HG03045 (cell line): ENCODE measurements at regions not wholly inside any gene's neighbourhood (a gene's known extent, or its start where the extent isn't known, plus 50 kb on each side); places are given as distances from the start of the nearest gene placed in this dataset.
"Not testable (repeated sequence)": the region's sequence is repeated elsewhere in the genome, so short reads cannot be mapped to it uniquely, and the experiment has no call there.

Source experiments
- ATAC-seq: cut with Tn5 transposase; IDR thresholded peaks from one replicate; pipeline ENCODE4 v1.9.1; 2021; ENCODE audit warnings: mild to moderate bottlenecking, moderate library complexity; ENCODE audit not compliant: unreplicated experiment

- ATAC-seq = no peak
Measured at GRCh38 chr4:184335520-184335919, 117.8 kb upstream of the ENPP6 start.

GRCh38 chr4:184333446-184333845 is 115.8 kb upstream of the ENPP6 start:
- not testable (repeated sequence) for ATAC-seq

GRCh38 chr4:184331268-184331995 is 113.8 kb upstream of the ENPP6 start:
- no peak for ATAC-seq

GRCh38 chr4:184330517-184331094 is 112.9 kb upstream of the ENPP6 start:
- not testable (repeated sequence) for ATAC-seq

- ATAC-seq = peak; percentile 63
Measured at GRCh38 chr4:184329659-184330400, 112.2 kb upstream of the ENPP6 start.

GRCh38 chr4:184329235-184329634 is 111.6 kb upstream of the ENPP6 start:
- no peak for ATAC-seq

- peak; percentile 79 for ATAC-seq
Measured at GRCh38 chr4:184328022-184328736, 110.5 kb upstream of the ENPP6 start.

- ATAC-seq = no peak
Measured at GRCh38 chr4:184324939-184325477, 107.3 kb upstream of the ENPP6 start.

GRCh38 chr4:184322328-184323025 is 104.8 kb upstream of the ENPP6 start:
- no peak for ATAC-seq

- no peak for ATAC-seq
Measured at GRCh38 chr4:184320631-184321030, 103.0 kb upstream of the ENPP6 start.

- no peak for ATAC-seq
Measured at GRCh38 chr4:184318852-184319251, 101.2 kb upstream of the ENPP6 start.

- ATAC-seq = no peak
Measured at GRCh38 chr4:184317234-184317918, 99.7 kb upstream of the ENPP6 start.

GRCh38 chr4:184316821-184317220 is 99.1 kb upstream of the ENPP6 start:
- no peak for ATAC-seq

- no peak for ATAC-seq
Measured at GRCh38 chr4:184315675-184316359, 98.1 kb upstream of the ENPP6 start.

- ATAC-seq = peak; percentile 64
Measured at GRCh38 chr4:184313702-184314659, 96.3 kb upstream of the ENPP6 start.

- no peak for ATAC-seq
Measured at GRCh38 chr4:184313058-184313581, 95.4 kb upstream of the ENPP6 start.

GRCh38 chr4:184312126-184312525 is 94.5 kb upstream of the ENPP6 start:
- ATAC-seq = no peak
